HepG2 (cell line): ENCODE measurements at regions not wholly inside any gene's neighbourhood (a gene's known extent, or its start where the extent isn't known, plus 50 kb on each side); places are given as distances from the start of the nearest gene placed in this dataset.

ENCODE experiments used
- CENPT ChIP-seq: sonication (generic); formaldehyde crosslinking; IDR thresholded peaks from 2 replicates; pipeline ENCODE4 v1.8.0; 2022; ENCODE audit warnings: low read depth, mild to moderate bottlenecking, moderate library complexity, missing genetic modification reagents
- DMAP1 ChIP-seq: IDR thresholded peaks from 2 replicates; pipeline ENCODE4 v1.6.1; 2016
- KAT8 ChIP-seq: IDR thresholded peaks from 2 replicates; pipeline ENCODE4 v1.6.1; 2016; ENCODE audit warnings: missing genetic modification reagents, missing compliant biosample characterization
- SMC3 ChIP-seq: IDR thresholded peaks from 2 replicates; pipeline ENCODE4 v1.6.1; 2011; ENCODE audit warnings: low read length, improper control_type of control experiment
- ZNF598 ChIP-seq: sonication (generic); formaldehyde crosslinking; IDR thresholded peaks from 2 replicates; pipeline ENCODE4 v1.5.1; 2020; ENCODE audit warnings: mild to moderate bottlenecking, missing genetic modification reagents, borderline replicate concordance
- ZNF619 ChIP-seq: sonication (generic); formaldehyde crosslinking; IDR thresholded peaks from 2 replicates; pipeline ENCODE4 v1.4.0; 2020; ENCODE audit warnings: mild to moderate bottlenecking, missing genetic modification reagents
- TF ChIP-seq, protein P1 (sequence below): sonication (generic); formaldehyde crosslinking; IDR thresholded peaks from 2 replicates; pipeline ENCODE4 v1.9.0; 2021; ENCODE audit warnings: mild to moderate bottlenecking, missing genetic modification reagents
- TF ChIP-seq, protein P2 (sequence below): sonication (generic); formaldehyde crosslinking; IDR thresholded peaks from 2 replicates; pipeline ENCODE4 v1.4.0; 2020; ENCODE audit warnings: missing genetic modification reagents, borderline replicate concordance

DNA sequence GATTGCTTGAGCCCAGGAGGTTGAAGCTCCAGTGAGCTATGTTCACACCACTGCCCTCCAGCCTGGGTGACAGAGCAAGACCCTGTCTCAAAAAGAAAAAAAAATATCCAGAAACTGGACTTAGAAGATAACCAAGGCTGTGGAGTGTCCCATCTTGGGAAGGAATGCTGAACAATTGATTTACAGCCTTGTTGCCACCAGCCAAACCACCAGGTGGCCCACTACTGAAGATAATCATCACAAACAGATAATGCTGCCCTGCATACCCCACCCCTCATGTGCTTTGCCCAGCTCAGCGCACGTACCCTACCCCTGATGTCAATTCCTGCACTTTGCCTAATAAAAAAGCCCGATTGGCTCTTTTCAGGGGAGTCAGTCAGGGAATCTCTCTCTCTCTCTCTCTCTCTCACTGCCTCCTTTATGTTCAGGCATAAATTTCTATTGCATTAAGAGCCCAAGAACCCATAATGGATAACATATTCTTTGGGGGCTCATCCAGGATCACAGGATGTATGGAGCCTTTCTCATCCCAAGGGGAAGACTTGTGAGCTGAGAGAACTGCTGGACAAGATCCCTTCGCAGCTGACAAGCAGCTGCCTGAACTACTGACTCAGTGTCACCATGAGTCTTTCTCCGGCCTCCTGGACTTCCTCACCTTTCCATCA is 166.4 kb downstream of the CD24 start (continued):
- TF ChIP-seq SMC3 (peak; percentile 64), KAT8 (CRISPR knock-in tag) (no peak), ZNF598 (CRISPR knock-in tag) (no peak), CENPT (CRISPR knock-in tag) (no peak), ZNF619 (CRISPR knock-in tag) (no peak), DMAP1 (CRISPR knock-in tag) (no peak)
- TF ChIP-seq, protein P1, sequence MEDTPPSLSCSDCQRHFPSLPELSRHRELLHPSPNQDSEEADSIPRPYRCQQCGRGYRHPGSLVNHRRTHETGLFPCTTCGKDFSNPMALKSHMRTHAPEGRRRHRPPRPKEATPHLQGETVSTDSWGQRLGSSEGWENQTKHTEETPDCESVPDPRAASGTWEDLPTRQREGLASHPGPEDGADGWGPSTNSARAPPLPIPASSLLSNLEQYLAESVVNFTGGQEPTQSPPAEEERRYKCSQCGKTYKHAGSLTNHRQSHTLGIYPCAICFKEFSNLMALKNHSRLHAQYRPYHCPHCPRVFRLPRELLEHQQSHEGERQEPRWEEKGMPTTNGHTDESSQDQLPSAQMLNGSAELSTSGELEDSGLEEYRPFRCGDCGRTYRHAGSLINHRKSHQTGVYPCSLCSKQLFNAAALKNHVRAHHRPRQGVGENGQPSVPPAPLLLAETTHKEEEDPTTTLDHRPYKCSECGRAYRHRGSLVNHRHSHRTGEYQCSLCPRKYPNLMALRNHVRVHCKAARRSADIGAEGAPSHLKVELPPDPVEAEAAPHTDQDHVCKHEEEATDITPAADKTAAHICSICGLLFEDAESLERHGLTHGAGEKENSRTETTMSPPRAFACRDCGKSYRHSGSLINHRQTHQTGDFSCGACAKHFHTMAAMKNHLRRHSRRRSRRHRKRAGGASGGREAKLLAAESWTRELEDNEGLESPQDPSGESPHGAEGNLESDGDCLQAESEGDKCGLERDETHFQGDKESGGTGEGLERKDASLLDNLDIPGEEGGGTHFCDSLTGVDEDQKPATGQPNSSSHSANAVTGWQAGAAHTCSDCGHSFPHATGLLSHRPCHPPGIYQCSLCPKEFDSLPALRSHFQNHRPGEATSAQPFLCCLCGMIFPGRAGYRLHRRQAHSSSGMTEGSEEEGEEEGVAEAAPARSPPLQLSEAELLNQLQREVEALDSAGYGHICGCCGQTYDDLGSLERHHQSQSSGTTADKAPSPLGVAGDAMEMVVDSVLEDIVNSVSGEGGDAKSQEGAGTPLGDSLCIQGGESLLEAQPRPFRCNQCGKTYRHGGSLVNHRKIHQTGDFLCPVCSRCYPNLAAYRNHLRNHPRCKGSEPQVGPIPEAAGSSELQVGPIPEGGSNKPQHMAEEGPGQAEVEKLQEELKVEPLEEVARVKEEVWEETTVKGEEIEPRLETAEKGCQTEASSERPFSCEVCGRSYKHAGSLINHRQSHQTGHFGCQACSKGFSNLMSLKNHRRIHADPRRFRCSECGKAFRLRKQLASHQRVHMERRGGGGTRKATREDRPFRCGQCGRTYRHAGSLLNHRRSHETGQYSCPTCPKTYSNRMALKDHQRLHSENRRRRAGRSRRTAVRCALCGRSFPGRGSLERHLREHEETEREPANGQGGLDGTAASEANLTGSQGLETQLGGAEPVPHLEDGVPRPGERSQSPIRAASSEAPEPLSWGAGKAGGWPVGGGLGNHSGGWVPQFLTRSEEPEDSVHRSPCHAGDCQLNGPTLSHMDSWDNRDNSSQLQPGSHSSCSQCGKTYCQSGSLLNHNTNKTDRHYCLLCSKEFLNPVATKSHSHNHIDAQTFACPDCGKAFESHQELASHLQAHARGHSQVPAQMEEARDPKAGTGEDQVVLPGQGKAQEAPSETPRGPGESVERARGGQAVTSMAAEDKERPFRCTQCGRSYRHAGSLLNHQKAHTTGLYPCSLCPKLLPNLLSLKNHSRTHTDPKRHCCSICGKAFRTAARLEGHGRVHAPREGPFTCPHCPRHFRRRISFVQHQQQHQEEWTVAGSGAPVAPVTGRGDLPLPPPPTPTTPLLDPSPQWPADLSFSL (CRISPR knock-in tag) = no peak
- TF ChIP-seq, protein P2, sequence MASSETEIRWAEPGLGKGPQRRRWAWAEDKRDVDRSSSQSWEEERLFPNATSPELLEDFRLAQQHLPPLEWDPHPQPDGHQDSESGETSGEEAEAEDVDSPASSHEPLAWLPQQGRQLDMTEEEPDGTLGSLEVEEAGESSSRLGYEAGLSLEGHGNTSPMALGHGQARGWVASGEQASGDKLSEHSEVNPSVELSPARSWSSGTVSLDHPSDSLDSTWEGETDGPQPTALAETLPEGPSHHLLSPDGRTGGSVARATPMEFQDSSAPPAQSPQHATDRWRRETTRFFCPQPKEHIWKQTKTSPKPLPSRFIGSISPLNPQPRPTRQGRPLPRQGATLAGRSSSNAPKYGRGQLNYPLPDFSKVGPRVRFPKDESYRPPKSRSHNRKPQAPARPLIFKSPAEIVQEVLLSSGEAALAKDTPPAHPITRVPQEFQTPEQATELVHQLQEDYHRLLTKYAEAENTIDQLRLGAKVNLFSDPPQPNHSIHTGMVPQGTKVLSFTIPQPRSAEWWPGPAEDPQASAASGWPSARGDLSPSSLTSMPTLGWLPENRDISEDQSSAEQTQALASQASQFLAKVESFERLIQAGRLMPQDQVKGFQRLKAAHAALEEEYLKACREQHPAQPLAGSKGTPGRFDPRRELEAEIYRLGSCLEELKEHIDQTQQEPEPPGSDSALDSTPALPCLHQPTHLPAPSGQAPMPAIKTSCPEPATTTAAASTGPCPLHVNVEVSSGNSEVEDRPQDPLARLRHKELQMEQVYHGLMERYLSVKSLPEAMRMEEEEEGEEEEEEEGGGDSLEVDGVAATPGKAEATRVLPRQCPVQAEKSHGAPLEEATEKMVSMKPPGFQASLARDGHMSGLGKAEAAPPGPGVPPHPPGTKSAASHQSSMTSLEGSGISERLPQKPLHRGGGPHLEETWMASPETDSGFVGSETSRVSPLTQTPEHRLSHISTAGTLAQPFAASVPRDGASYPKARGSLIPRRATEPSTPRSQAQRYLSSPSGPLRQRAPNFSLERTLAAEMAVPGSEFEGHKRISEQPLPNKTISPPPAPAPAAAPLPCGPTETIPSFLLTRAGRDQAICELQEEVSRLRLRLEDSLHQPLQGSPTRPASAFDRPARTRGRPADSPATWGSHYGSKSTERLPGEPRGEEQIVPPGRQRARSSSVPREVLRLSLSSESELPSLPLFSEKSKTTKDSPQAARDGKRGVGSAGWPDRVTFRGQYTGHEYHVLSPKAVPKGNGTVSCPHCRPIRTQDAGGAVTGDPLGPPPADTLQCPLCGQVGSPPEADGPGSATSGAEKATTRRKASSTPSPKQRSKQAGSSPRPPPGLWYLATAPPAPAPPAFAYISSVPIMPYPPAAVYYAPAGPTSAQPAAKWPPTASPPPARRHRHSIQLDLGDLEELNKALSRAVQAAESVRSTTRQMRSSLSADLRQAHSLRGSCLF = no peak
